HG02642 (cell line): ENCODE measurements at regions not wholly inside any gene's neighbourhood (a gene's known extent, or its start where the extent isn't known, plus 50 kb on each side); places are given as distances from the start of the nearest gene placed in this dataset.

Experiments
- ATAC-seq: cut with Tn5 transposase; IDR thresholded peaks from one replicate; pipeline ENCODE4 v1.9.1; 2021; ENCODE audit warnings: mild to moderate bottlenecking; ENCODE audit not compliant: unreplicated experiment, poor library complexity

DNA sequence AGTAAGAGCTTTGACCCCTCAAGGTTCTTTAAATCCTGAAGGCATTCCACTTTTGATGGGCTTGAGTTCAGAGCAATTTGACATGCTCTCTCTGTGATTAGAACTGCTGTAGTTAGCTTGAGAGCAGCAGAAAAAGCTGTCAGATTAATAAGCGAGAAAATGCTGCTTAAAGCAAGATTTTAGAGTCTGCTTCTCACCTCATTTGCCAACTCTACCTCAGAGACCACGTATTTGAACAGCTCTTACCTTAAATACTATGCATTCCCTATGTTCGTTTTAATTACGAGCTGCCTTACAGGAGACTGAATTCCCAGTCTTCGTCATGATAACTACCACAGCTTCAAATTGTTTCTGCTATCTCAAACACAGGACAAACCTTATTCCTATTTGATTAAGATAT is 253.4 kb downstream of the SLITRK6 start:
- no peak for ATAC-seq

DNA sequence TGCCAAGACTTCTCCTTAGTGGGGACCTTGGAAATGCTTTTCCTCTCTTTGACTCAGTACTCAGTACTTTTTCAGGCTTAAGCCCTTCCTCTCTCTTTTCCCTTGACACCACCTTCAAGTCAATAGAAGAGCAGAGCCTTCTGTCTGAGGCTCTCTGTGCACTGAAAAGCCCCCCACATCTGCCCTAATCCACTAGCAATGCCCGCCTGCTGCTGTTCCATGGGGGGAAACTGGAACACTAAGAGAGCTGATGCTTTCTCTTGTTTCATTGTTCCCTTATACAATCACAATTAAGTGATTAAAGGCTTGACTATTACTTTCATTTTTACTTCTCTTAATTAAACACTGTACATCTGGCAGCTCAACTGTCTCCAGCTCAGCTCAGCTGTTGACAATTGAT is 254.5 kb downstream of the SLITRK6 start:
- no peak for ATAC-seq

DNA sequence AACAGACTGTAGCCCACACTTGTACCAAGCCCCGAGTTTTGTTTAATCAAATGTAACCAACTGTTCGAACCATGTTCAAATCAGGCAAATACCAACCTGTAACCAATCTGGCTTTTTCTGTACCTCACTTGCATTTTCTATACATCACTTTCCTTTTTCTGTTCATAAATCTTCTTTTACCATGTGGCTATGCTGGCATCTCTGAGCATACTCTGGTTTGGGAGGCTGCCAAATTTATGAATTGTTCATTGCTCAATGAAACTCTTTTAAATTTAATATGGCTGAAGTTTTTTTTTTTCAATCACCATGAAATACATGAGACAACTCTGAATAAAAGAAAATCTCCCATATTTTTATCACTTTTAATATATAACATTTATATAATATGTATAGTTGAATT is 256.1 kb downstream of the SLITRK6 start:
- ATAC-seq, result no peak

DNA sequence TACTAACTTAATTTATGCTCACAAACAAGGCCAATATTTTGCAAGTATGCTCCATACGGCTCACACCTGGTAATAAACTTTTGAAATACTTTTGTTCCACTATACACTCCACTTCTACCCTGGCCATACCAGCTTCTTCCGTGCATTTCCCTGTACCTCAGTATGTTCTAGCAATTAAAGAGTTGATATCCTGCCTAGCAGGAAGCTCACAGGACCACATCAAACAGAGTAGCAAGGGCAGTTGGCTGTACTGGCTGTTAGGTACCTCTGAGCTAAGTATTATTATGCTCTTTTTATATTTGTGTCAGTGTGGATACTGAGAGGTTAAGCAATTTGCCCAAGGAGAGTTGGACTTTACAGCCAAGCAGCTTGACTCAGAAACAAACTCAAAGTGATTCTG is 257.7 kb downstream of the SLITRK6 start:
- ATAC-seq, result no peak

DNA sequence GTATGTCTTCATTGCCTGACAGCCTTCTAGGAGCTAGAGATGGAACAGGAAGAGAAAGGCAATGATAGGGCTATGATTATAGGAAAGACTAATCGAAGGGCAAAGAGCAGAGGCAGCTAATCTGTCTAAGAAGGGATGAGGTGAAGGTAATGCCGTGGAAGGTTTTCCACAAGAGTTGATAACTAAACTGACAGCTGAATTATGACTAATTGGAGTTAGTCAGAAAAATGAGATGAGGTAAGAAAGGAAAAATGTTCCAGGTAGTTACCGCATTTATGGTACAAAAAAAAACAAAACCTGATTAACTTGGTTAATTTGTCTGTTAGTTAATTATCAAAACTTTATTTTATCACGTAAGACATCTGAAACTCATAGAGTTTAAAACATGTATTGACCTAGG is 260.3 kb downstream of the SLITRK6 start:
- no peak for ATAC-seq

DNA sequence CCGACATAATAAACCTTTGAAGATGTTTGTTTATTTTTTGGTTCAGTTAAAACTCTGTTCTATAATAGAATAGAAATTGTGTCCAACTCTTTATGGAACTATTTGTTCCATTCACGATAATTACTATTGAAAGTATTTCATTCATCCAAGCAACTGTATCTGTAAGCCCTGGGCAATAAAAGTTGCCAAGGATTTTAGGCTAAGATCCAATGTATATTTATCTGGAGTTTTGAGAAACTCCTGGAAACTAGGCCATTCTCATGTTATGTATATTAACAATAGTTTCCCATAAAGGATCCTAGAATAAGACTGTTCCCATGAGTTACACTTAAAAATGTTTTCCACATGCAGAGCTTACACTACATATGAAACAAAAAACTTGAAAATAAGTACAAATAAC is 261.6 kb downstream of the SLITRK6 start:
- no peak for ATAC-seq

DNA sequence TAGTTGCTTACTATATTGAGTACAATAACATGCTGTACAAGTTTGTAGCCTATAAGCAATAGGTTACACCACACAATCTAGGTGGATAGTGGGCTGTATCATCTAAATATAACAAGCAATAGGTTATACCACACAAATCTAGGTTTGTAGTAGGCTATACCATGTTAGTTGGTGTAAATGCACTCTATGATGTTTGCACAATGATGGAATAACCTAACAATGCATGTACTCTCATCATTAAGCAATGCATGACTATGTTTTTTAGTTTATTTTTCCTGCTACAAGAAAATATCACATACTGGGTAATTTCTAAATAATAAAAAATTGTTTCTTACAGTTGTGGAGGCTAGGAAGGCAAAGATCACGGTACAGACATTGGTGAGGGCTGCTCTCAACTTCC is 262.5 kb downstream of the SLITRK6 start:
- no peak for ATAC-seq

DNA sequence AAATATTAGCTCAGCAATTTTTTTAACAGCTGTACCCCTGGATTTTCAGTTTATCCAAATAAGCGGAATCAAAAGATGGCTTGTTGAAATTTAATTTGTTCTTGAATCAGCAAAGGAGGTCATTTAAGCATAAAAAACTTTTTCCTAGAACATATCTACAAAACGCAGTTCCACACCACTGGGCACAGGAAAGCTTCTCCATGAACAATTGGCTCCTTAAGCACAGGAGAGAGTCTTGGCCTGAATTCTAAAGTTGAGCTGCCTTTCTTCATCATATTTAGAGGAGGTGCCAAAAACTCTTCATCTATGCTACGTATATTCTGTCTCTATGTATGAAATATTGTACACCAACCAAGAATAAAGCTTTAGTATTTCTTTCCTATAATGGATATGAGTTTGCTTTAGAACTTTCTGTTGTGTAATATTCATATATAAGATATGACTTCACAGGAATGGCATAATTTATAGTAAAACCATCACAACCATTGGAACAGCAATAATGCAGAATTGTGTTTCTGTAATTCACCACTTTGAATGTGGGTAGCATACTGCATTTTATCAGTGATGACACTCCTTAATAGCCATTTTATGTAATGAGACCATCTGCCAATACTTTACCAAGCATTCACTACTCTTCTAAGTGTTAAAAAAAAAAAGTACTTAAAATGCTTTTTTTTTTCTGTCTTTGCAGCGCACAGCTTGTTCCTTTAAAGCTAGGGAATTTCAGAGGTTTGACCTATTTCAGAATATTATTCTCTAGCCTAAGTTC is 263.7 kb downstream of the SLITRK6 start:
- ATAC-seq, result no peak

DNA sequence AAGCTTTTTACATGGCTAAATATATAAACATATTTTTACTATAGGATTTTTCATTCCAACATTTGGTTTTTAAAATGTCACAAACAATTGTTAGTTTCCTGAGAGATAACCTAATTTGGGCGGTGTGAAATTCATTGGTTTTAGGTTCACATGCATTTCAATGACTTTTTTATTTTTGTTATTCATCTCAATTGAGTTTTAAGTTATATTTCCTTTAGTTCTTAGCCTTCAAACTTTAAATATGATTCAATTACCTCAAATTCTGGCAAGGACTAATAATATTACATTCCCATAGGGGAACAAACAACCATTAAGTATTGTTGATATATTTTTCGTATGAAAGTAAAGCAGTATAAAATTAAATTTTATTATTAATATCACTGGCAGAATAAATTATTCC is 265.3 kb downstream of the SLITRK6 start:
- ATAC-seq, result no peak

DNA sequence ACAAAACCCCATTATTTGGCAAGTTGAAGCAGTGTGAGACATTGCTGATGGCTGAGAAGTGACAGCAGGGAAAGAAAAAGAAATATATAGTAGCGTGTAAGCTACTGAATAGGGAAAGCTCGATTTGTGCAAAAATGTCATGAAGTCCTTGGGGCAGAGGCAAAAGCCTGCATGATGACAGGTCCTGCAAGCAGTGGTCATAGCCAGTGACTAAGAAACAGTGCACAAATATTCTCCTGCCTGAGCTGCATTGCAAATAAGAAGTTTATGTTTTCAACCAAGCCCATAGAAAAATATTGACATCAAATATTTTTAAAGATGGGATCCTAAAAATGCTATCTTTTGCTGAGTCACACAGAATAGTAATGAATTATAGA is 270.0 kb downstream of the SLITRK6 start:
- ATAC-seq, result no peak

DNA sequence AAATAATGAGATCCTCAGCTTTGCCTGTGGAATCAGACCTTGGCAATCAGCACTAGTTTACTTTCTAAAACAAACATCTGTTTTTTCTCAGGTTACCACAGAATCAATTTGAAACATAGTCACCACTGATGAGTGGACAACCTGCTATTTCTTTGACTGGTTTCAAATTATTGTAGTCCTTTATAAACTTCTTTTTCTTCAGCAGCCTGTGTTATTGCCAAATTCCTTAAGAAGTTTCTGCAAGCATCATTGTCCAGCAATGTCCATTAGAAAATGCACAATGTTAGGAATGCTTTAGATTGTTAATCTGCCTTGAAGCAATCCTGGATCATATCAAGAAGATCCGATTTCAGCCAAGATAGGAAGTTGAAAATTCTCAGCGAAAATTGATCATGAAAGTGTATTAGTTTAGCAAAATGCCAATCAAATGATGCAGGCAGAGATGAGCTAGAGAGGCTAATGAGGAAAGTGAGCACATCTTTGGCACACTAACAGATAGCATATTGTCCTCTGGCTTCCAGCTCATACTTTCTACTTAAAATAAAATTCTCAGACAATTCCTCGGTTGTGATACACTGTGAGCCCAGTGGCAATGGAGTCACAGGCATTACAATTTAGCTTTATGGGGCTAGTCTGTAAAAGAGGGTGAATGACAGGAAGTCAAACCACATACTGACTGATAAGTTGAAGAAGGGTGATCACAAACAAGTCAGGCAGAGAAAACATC is 270.6 kb downstream of the SLITRK6 start:
- no peak for ATAC-seq

DNA sequence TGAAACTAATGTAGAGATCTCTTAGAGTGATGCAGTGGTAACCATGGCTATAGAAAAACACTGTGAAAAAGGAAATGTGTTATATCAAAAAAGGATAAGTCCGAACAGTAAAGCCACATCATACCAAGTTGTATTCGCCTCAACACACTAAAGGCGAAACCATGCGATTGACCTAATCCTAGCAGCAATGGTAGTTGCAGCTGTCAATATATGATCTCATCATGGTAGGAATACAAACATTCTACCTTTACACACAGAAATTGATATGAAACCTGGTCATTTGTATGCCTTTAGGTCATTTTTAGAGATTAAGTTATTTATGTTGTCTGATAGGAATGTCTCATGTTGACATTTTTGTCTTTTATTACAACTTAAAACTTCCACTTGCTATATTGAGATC is 271.9 kb downstream of the SLITRK6 start:
- ATAC-seq, result no peak

DNA sequence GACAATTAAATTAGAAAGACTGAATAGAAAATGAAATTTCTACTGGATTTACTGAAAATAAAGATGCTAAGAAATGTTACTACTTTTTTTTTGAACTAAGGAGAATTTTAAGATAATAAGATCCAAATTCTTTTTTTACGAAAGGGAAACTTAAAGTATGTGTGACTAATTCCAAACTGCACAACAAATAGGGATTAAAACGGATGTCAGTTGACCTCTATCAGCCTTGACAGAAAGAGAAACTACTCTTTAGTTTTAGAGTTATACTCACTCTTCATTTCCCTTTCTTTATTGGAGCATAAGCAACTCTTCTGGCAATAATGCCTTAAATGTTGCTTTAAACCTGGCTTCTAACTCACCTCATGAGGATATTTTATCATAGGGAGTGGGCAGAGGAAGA is 273.8 kb downstream of the SLITRK6 start:
- no peak for ATAC-seq

DNA sequence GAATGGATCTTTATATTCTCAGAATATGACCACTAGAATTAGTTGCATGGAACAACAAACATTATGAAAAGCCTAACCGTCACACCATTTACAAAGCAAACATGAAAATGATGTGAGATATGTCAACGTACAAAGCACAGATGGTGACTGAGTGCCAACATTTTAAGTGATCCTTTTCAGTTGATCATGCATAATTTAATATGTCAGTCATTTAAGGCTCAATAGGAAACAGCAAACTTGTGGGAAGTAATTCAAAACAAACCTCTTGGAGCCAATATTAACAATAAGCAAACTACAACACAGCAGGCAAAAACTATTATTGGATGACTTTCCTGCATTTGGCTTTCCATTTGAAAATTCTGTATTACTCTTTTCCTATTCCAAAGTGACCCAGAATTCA is 277.6 kb downstream of the SLITRK6 start:
- no peak for ATAC-seq

DNA sequence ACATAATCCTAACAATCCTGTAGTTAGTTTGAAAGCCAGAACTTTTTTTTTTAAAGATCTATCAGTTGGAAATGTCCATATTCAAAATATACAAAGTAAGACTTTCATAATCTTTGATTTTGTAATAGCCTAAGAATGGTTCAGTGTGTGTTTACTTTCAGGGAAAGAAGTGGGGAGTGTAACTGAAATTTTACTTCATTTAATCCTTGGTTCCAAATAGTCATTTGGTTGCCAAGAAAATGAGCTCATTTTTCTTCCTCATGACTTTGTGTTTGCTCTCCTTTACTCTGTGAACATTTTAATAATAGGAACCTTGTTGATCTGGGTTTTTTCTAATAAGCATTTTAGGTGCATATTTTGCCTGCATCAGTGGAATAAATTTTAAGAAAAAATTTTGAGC is 278.8 kb downstream of the SLITRK6 start:
- no peak for ATAC-seq

DNA sequence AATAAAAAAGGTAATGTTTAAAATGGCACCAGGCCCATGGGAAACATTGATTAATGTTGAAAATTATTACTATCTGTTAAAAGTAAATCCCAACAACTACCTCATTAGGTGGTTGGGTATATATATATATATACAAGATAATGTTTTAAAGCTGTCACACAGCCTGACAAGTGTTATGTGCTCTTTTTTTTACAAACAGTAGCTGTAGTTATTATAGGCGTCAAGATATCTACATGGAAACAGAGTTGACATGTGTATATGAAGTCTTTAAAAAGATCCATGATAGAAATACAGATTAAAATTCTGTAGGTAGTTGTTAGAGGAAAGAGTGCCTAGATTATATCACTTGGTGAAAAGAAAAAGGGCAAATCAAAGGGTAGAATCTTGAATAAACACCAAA is 279.9 kb downstream of the SLITRK6 start:
- ATAC-seq, result no peak

DNA sequence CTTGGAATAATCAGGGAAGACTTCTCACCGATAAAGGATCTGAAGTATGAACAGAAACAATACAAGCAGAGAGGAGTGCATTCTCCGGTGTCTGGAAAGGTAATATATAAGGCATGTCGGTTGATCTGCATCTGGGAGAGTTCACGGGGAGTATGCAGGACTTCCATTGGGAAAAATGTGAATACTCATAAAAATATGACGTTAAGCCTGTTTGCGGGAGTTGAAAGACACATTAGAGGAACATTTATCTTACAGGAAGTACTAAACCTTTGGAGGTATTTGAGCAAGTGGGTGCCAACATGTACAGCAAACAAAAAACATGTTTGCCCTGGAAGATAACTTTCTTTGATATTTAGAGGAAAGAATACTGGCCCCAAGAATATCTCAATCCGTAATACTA is 286.8 kb downstream of the SLITRK6 start:
- no peak for ATAC-seq

DNA sequence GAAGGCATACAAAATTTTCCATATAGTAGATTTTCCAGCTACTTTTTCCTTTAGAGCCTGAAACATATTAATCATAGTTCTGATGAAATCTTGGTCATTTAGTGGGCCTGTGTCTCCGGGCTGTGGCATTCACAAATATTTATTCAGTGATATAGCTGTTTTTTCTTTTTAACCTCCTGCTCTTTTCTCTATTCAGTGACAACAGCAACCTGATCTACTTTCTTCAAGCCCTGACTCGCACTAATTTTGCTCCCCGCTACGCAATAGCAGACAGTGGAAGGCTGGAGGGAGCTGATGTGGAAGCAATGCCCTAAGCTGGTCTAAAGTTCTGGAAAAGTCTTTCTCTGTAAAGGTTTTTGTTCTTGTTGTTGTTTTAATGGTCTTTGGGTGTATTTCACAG is 289.7 kb downstream of the SLITRK6 start:
- no peak for ATAC-seq

DNA sequence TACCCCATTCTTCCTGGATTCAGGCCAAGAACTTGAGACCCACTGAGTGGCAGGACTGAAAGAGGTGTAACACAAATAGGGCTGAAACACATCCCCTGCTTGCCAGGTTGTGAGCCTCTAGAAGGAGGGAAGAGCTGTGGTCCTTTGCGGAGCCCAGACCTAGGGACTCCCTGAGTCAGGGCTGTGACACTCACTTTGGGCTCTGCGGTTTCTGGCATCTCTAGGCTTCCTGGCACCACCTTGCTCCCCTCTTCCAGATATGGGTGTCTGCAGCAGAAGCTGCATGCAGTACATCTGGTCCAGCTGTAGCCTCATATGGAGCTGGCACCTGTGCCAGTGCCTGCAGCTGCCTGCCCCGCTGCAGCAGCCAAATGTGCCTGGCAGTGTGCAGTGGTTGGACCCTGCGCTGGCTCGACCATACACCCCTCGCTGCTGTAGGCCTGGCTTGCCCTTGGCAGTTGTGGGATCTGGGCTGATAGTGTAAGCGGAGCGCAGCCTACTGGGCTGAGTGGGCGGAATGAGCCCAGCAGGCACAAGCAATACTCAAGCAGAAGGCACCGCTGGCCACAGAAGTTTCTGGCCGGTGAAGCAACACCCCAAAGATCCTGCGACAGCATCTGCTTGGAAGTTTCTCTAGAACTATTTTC is 290.4 kb downstream of the SLITRK6 start:
- ATAC-seq, result no peak

DNA sequence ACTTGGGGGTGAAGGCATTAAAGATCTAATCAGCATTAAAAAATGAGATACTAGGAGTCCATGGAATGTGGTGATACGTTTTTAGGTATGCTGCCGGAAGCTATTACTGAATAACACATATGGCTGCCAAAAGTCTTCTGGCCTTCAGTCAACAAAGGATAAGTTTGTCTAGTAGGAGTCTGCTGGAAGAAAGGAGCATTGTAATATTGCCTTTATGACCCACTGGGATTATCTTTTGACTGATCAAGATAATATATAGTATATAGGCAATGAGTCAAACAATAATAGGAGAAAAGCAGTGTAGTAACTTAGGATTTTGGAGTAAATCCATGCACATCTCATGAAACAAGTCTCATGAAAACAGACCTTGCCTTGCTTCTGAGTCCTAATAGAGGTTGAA is 295.4 kb downstream of the SLITRK6 start:
- no peak for ATAC-seq

DNA sequence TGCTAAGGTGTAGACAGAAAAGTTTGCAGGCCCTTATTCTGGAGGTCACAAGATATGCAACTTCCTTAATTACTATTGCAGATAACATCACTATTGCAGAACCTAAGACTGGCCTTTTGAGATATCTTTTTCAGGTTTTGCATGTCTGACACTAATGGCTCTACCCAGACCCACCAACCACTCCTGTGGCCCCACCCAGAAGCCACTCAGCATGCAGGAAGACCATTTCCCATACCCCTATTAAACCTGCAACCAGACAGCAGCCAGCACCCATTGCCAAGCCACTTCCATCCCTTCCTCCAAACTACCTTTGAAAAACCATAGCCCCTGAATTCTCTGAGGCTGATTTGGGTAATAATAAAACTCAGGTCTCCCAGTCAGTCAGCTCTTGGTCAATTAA is 297.6 kb downstream of the SLITRK6 start:
- no peak for ATAC-seq
